ENCODE measurements at regions not wholly inside any gene's neighbourhood (a gene's known extent, or its start where the extent isn't known, plus 50 kb on each side); places are given as distances from the start of the nearest gene placed in this dataset.

DNA sequence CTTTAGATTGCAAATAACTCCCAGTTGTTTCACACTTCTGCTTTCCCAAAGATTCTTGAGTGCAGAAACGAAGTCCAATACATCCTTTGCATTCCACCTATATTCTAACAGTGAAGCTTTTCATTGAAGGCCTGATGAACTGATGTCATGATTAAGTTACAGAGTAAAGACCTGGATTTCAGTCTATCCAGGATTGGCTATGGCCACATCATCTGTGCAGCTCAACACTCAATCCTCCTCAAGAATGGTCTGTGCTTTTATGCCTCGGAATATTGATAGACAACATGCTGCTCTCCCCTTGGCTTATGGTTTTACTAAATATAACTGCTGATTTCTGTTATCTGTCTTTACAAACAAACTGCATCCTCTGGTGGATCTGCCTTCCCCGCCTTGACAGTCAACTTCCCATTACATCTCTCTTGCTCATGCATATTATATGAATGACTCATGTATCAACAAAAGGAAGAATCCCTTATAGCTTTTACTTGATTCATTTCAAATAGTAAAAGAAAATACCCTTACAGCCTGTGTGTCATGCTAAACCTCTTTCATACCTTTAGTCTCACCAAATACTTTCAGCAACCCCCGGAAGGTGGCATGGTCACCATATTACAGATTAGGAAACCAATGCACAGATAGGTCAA is 59.5 kb downstream of the SCN11A start:
- TF ChIP-seq, protein P1, sequence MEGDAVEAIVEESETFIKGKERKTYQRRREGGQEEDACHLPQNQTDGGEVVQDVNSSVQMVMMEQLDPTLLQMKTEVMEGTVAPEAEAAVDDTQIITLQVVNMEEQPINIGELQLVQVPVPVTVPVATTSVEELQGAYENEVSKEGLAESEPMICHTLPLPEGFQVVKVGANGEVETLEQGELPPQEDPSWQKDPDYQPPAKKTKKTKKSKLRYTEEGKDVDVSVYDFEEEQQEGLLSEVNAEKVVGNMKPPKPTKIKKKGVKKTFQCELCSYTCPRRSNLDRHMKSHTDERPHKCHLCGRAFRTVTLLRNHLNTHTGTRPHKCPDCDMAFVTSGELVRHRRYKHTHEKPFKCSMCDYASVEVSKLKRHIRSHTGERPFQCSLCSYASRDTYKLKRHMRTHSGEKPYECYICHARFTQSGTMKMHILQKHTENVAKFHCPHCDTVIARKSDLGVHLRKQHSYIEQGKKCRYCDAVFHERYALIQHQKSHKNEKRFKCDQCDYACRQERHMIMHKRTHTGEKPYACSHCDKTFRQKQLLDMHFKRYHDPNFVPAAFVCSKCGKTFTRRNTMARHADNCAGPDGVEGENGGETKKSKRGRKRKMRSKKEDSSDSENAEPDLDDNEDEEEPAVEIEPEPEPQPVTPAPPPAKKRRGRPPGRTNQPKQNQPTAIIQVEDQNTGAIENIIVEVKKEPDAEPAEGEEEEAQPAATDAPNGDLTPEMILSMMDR (IDR thresholded peaks at IDR 0.05) = no peak
- TF ChIP-seq POLR2A (IDR thresholded peaks at IDR 0.05) = no peak

All from lower leg skin (tissue), 3 donors.